Heart left ventricle (tissue), 13 donors: ENCODE measurements at regions not wholly inside any gene's neighbourhood (a gene's known extent, or its start where the extent isn't known, plus 50 kb on each side); places are given as distances from the start of the nearest gene placed in this dataset.

Experiments used
- CTCF ChIP-seq, 12 donors: fragments of 200-600 bp; sonication (generic) in 4 of 12; IDR thresholded peaks; one replicate each; pipeline versions ENCODE4 v1.5.0 to v1.8.0; 2018 to 2022; ENCODE audit warnings: antibody characterized with exemption in 12 of 12, mild to moderate bottlenecking in 5 of 12
- POLR2A ChIP-seq, 2 donors: fragments of 450-650 bp; IDR thresholded peaks; one replicate each; pipeline ENCODE4 v1.6.1; 2017; ENCODE audit warnings: antibody characterized with exemption in 2 of 2, mild to moderate bottlenecking in 2 of 2, moderate library complexity in 2 of 2
- donor health status: ischemic (EF 13 %, LVEDD 7.1; RV severe dilation, severe dysfunction).
- donor health status: DM: no; HTN: yes; CAD: no.
- donor health status: DM: no; HTN: no; CAD: no.
- donor health status: ischemic (EF 25% LVEDD 6.9; RV normal size, moderate dysfunction).
- donor health status: ischemic (EF 25% LVEDD 5.7; RV mildly dilated, moderate dysfunction).
- donor health status: ischemic (EF 35%, LVEDD 5.7; RV mildly dilated, moderate dysfunction).
- donor health status: nonischemic (EF 11% LVEDD 7.7; RV severe dilation, severe dysfunction).
- donor health status: DM: yes; HTN: yes; CAD: no.
- donor health status: PGD.
- donor health status: ischemic (EF 29% LVEDD 5.4; RV normal size, mild dysfunction).
- donor health status: nonischemic (EF 23%, LVEDD 6.1; RV moderate dilation, normal function).

- TF ChIP-seq CTCF (IDR thresholded peaks at IDR 0.05) (no peak), POLR2A (IDR thresholded peaks at IDR 0.05) (no peak)
Observed at GRCh38 chr2:144125751-144126150, 394.2 kb downstream of the ZEB2 start.
